Endodermal cell (in vitro differentiated cells): ENCODE measurements at regions not wholly inside any gene's neighbourhood (a gene's known extent, or its start where the extent isn't known, plus 50 kb on each side); places are given as distances from the start of the nearest gene placed in this dataset.

Experiments used
- DNase-seq: peaks from one replicate; pipeline ENCODE4 v3.0.0-alpha.2; 2017
- H3K27ac ChIP-seq: 2 replicates; pipeline ENCODE4 v1.5.1; 2013; ENCODE audit warnings: mild to moderate bottlenecking, low read depth, low read length, moderate library complexity
- H3K27me3 ChIP-seq: 2 replicates; pipeline ENCODE4 v1.6.1; 2013; ENCODE audit warnings: mild to moderate bottlenecking, low read length, moderate library complexity; ENCODE audit not compliant: insufficient read depth, control insufficient read depth, poor library complexity, severe bottlenecking
- H3K36me3 ChIP-seq: 2 replicates; pipeline ENCODE4 v1.7.0; 2013; ENCODE audit warnings: mild to moderate bottlenecking, low read length, moderate library complexity; ENCODE audit not compliant: control insufficient read depth, insufficient read depth
- H3K4me1 ChIP-seq: one replicate; pipeline ENCODE4 v1.7.0; 2013; ENCODE audit warnings: low read length; ENCODE audit not compliant: control insufficient read depth, insufficient read depth
- H3K4me3 ChIP-seq: 2 replicates; pipeline ENCODE4 v1.5.1; 2013; ENCODE audit warnings: mild to moderate bottlenecking, low read length, moderate library complexity
- H3K9ac ChIP-seq: 2 replicates; pipeline ENCODE4 v1.6.1; 2013; ENCODE audit warnings: mild to moderate bottlenecking, low read length, moderate library complexity; ENCODE audit not compliant: poor library complexity, severe bottlenecking; ENCODE audit errors: extremely low read depth
- H3K9me3 ChIP-seq: 2 replicates; pipeline ENCODE4 v1.6.1; 2013; ENCODE audit warnings: mild to moderate bottlenecking, low read length, moderate library complexity; ENCODE audit not compliant: control insufficient read depth
- H3K27ac Mint-ChIP-seq: 2 replicates; pipeline ENCODE4 v1.8.0; 2020; ENCODE audit warnings: mixed read lengths
- H3K27me3 Mint-ChIP-seq: 2 replicates; pipeline ENCODE4 v1.8.0; 2021; ENCODE audit warnings: mild to moderate bottlenecking, mixed read lengths; ENCODE audit not compliant: insufficient read depth
- H3K36me3 Mint-ChIP-seq: 2 replicates; pipeline ENCODE4 v1.8.0; 2020; ENCODE audit warnings: low read depth, mixed read lengths
- H3K4me1 Mint-ChIP-seq: 2 replicates; pipeline ENCODE4 v1.8.0; 2020; ENCODE audit warnings: mixed read lengths
- H3K4me3 Mint-ChIP-seq: 2 replicates; pipeline ENCODE4 v1.8.0; 2020; ENCODE audit warnings: mild to moderate bottlenecking, moderate library complexity, mixed read lengths
- H3K9me3 Mint-ChIP-seq: 2 replicates; pipeline ENCODE4 v1.8.0; 2020; ENCODE audit warnings: mild to moderate bottlenecking, mixed read lengths
- WGBS, 2 experiments: methylation state at CpG; one replicate each; pipeline versions ENCODE4 v1.1.5 to v1.1.7; 2013; ENCODE audit warnings: missing lambda C conversion rate in 2 of 2, mixed read lengths in 1 of 2; ENCODE audit not compliant: insufficient coverage in 1 of 2, insufficient read length in 1 of 2; 5-methylcytosine and 5-hydroxymethylcytosine counted together
- TF ChIP-seq, protein P1 (sequence below): fragments of 200-600 bp; sonication (generic); conservative IDR thresholded peaks from 2 replicates; pipeline ENCODE4 v1.5.0; 2021; ENCODE audit warnings: antibody characterized with exemption, mild to moderate bottlenecking

DNA sequence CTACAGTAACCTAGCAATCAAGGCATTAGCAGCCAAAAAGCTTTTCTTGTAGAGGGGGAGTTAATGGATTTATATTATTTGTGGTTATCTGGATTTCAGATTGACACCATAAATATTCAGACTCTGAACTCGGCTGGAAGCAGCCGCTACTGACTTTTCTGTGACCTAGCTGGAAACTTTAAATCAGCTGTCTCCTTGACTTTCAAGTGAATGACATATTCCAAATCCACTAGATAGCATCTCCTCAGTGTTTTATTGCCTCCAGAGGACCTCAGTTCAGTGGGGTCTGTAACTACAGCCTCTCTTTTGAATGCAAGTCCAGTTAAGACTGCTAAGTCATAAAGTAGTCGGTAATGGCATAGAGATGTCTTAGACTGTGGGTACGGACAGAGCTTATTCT lies 448.5 kb downstream of the NUF2 start:
- Histone ChIP-seq H3K9ac (no peak overlapping the region), H3K27ac (no peak overlapping the region), H3K36me3 (no peaks in the 10 kb centered on the region), H3K4me3 (no peak overlapping the region), H3K27me3 (no peaks in the 10 kb centered on the region), H3K4me1 (peaks cover 14% of the 10 kb centered on the region), H3K9me3 (no peaks in the 10 kb centered on the region)
- DNase-seq = no peak
- Mint-ChIP-seq H3K27me3 (no peaks in the 10 kb centered on the region), H3K9me3 (no peaks in the 10 kb centered on the region), H3K36me3 (no peaks in the 10 kb centered on the region), H3K4me1 (peaks cover 21% of the 10 kb centered on the region), H3K4me3 (no peak overlapping the region), H3K27ac (no peak overlapping the region)
- 91 to 96% methylated on average over 4 of the region's 4 CpGs for WGBS, 2 experiments
- TF ChIP-seq, protein P1, sequence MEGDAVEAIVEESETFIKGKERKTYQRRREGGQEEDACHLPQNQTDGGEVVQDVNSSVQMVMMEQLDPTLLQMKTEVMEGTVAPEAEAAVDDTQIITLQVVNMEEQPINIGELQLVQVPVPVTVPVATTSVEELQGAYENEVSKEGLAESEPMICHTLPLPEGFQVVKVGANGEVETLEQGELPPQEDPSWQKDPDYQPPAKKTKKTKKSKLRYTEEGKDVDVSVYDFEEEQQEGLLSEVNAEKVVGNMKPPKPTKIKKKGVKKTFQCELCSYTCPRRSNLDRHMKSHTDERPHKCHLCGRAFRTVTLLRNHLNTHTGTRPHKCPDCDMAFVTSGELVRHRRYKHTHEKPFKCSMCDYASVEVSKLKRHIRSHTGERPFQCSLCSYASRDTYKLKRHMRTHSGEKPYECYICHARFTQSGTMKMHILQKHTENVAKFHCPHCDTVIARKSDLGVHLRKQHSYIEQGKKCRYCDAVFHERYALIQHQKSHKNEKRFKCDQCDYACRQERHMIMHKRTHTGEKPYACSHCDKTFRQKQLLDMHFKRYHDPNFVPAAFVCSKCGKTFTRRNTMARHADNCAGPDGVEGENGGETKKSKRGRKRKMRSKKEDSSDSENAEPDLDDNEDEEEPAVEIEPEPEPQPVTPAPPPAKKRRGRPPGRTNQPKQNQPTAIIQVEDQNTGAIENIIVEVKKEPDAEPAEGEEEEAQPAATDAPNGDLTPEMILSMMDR = no peak

DNA sequence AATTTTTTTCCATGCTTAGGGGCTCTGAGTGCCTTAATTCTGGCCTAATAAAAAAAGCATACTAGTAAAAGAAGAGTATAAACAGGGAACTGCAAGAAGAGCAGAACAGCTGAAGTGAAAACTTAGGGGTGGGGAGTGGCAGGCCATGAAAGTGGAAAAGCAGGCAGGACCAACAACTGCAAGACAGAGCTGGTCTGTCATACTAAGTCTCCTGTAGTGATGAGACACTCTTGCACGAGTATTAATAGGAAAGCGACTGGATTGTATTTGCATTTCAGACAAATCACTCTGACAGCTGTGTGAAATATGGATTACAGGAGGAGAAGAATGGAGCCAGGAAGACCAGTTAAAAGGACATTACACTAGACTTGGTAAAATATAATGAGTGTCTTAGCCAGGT lies 449.9 kb downstream of the NUF2 start:
- no peaks in the 10 kb centered on the region for H3K36me3 Mint-ChIP-seq
- peaks cover 28% of the 10 kb centered on the region for H3K4me1 Mint-ChIP-seq
- no peaks in the 10 kb centered on the region for H3K27me3 ChIP-seq
- H3K4me1 ChIP-seq = peaks cover 14% of the 10 kb centered on the region
- no peaks in the 10 kb centered on the region for H3K27me3 Mint-ChIP-seq
- no peak for DNase-seq
- no peak overlapping the region for H3K27ac ChIP-seq
- H3K4me3 Mint-ChIP-seq = no peak overlapping the region
- H3K9ac ChIP-seq = no peak overlapping the region
- H3K27ac Mint-ChIP-seq = no peak overlapping the region
- TF ChIP-seq, protein P1 = no peak
- H3K9me3 Mint-ChIP-seq = no peaks in the 10 kb centered on the region
- WGBS, 2 experiments = 78 to 91% methylated on average over 2 of the region's 2 CpGs
- no peaks in the 10 kb centered on the region for H3K9me3 ChIP-seq
- no peak overlapping the region for H3K4me3 ChIP-seq
- no peaks in the 10 kb centered on the region for H3K36me3 ChIP-seq

- no peaks in the 10 kb centered on the region for H3K9me3 Mint-ChIP-seq
- Histone ChIP-seq H3K9me3 (no peaks in the 10 kb centered on the region), H3K4me1 (peaks cover 16% of the 10 kb centered on the region), H3K36me3 (no peaks in the 10 kb centered on the region), H3K27me3 (no peaks in the 10 kb centered on the region), H3K9ac (no peak overlapping the region), H3K4me3 (no peak overlapping the region), H3K27ac (no peak overlapping the region)
- DNase-seq = no peak
- TF ChIP-seq, protein P1 = no peak
- 94 to 100% methylated on average over 1 of the region's 1 CpG for WGBS, 2 experiments
- no peaks in the 10 kb centered on the region for H3K27me3 Mint-ChIP-seq
- no peak overlapping the region for H3K27ac Mint-ChIP-seq
- H3K4me3 Mint-ChIP-seq = no peak overlapping the region
- peaks cover 28% of the 10 kb centered on the region for H3K4me1 Mint-ChIP-seq
- no peaks in the 10 kb centered on the region for H3K36me3 Mint-ChIP-seq
Measured at GRCh38 chr1:163772246-163772645, 450.5 kb downstream of the NUF2 start.
